Hematopoietic multipotent progenitor cell treated with erythropoietin and hydrocortisone succinate and interleukin-3 and kit ligand, for 17 days (in vitro differentiated cells): ENCODE measurements at regions not wholly inside any gene's neighbourhood (a gene's known extent, or its start where the extent isn't known, plus 50 kb on each side); places are given as distances from the start of the nearest gene placed in this dataset.
A peak's percentile ranks its signal among the peaks of the same experiment; 100 is the strongest.
"Not testable (repeated sequence)": the region's sequence is repeated elsewhere in the genome, so short reads cannot be mapped to it uniquely, and the experiment has no call there.

ENCODE experiments used
- DNase-seq: peaks from one replicate; pipeline ENCODE4 v3.0.0-alpha.2; 2015; ENCODE audit warnings: low spot score

GRCh38 chr1:200496937-200497336, 87.1 kb upstream of the ZNF281 start:
- no peak for DNase-seq

GRCh38 chr1:200495901-200496300, 86.1 kb upstream of the ZNF281 start:
- DNase-seq: no peak

GRCh38 chr1:200493344-200493743, 83.5 kb upstream of the ZNF281 start:
- DNase-seq: no peak

- no peak for DNase-seq
Observed at GRCh38 chr1:200491103-200491502, 81.3 kb upstream of the ZNF281 start.

GRCh38 chr1:200490183-200490582, 80.3 kb upstream of the ZNF281 start:
- no peak for DNase-seq

GRCh38 chr1:200488375-200489165, 78.7 kb upstream of the ZNF281 start:
- peak; percentile 17 for DNase-seq

GRCh38 chr1:200487650-200488049, 77.8 kb upstream of the ZNF281 start:
- no peak for DNase-seq

GRCh38 chr1:200486634-200487033, 76.8 kb upstream of the ZNF281 start:
- no peak for DNase-seq

- not testable (repeated sequence) for DNase-seq
Observed at GRCh38 chr1:200484438-200484946, 74.7 kb upstream of the ZNF281 start.

GRCh38 chr1:200483491-200484143, 73.8 kb upstream of the ZNF281 start:
- DNase-seq: no peak

- DNase-seq: no peak
Observed at GRCh38 chr1:200480964-200481363, 71.1 kb upstream of the ZNF281 start.

- no peak for DNase-seq
Observed at GRCh38 chr1:200479816-200480215, 70.0 kb upstream of the ZNF281 start.

- DNase-seq: no peak
Observed at GRCh38 chr1:200478945-200479558, 69.2 kb upstream of the ZNF281 start.

GRCh38 chr1:200478239-200478623, 68.4 kb upstream of the ZNF281 start:
- no peak for DNase-seq

- DNase-seq: no peak
Observed at GRCh38 chr1:200474633-200475032, 64.8 kb upstream of the ZNF281 start.

GRCh38 chr1:200473698-200474371, 64.0 kb upstream of the ZNF281 start:
- no peak for DNase-seq

- no peak for DNase-seq
Observed at GRCh38 chr1:200471739-200472138, 61.9 kb upstream of the ZNF281 start.

GRCh38 chr1:200468264-200469001, 58.6 kb upstream of the ZNF281 start:
- DNase-seq: no peak

GRCh38 chr1:200464784-200465400, 55.1 kb upstream of the ZNF281 start:
- no peak for DNase-seq
